ENCODE measurements at regions not wholly inside any gene's neighbourhood (a gene's known extent, or its start where the extent isn't known, plus 50 kb on each side); places are given as distances from the start of the nearest gene placed in this dataset.

- no peak for DNase-seq (ENCODE audit: low spot score)
Observed at GRCh38 chr4:27846951-27847350, 986.3 kb downstream of the STIM2 start.

GRCh38 chr4:27861381-27861787 lies 1000.7 kb downstream of the STIM2 start:
- DNase-seq (ENCODE audit: low spot score), result no peak

GRCh38 chr4:27861802-27862201 lies 1001.2 kb downstream of the STIM2 start:
- no peak for DNase-seq (ENCODE audit: low spot score)

- no peak for DNase-seq (ENCODE audit: low spot score)
Observed at GRCh38 chr4:27873596-27873995, 1013.0 kb downstream of the STIM2 start.

GRCh38 chr4:27881705-27882104 lies 1021.1 kb downstream of the STIM2 start:
- DNase-seq (ENCODE audit: low spot score), result no peak

GRCh38 chr4:27886120-27886519 lies 1025.5 kb downstream of the STIM2 start:
- no peak for DNase-seq (ENCODE audit: low spot score)

- DNase-seq (ENCODE audit: low spot score), result no peak
Observed at GRCh38 chr4:27887646-27888045, 1027.0 kb downstream of the STIM2 start.

GRCh38 chr4:27888505-27888904 lies 1027.9 kb downstream of the STIM2 start:
- no peak for DNase-seq (ENCODE audit: low spot score)

GRCh38 chr4:27894951-27895350 lies 1034.3 kb downstream of the STIM2 start:
- DNase-seq (ENCODE audit: low spot score), result no peak

- no peak for DNase-seq (ENCODE audit: low spot score)
Observed at GRCh38 chr4:27908356-27908755, 1047.7 kb downstream of the STIM2 start.

- DNase-seq (ENCODE audit: low spot score), result no peak
Observed at GRCh38 chr4:27910227-27910626, 1049.6 kb downstream of the STIM2 start.

- no peak for DNase-seq (ENCODE audit: low spot score)
Observed at GRCh38 chr4:27911047-27911446, 1050.4 kb downstream of the STIM2 start.

- DNase-seq (ENCODE audit: low spot score), result no peak
Observed at GRCh38 chr4:27913738-27914137, 1053.1 kb downstream of the STIM2 start.

GRCh38 chr4:27915822-27916221 lies 1055.2 kb downstream of the STIM2 start:
- no peak for DNase-seq (ENCODE audit: low spot score)

- DNase-seq (ENCODE audit: low spot score), result no peak
Observed at GRCh38 chr4:27916452-27917184, 1056.0 kb downstream of the STIM2 start.

- DNase-seq (ENCODE audit: low spot score), result no peak
Observed at GRCh38 chr4:27917381-27917780, 1056.7 kb downstream of the STIM2 start.

- DNase-seq (ENCODE audit: low spot score), result no peak
Observed at GRCh38 chr4:27921231-27921630, 1060.6 kb downstream of the STIM2 start.

GRCh38 chr4:27928761-27929540 lies 1068.3 kb downstream of the STIM2 start:
- DNase-seq (ENCODE audit: low spot score), result no peak

GRCh38 chr4:27930291-27930690 lies 1069.7 kb downstream of the STIM2 start:
- no peak for DNase-seq (ENCODE audit: low spot score)

- DNase-seq (ENCODE audit: low spot score), result no peak
Observed at GRCh38 chr4:27930976-27931375, 1070.3 kb downstream of the STIM2 start.

- DNase-seq (ENCODE audit: low spot score), result no peak
Observed at GRCh38 chr4:27931584-27931983, 1070.9 kb downstream of the STIM2 start.

GRCh38 chr4:27934871-27935270 lies 1074.2 kb downstream of the STIM2 start:
- DNase-seq (ENCODE audit: low spot score), result no peak

- DNase-seq (ENCODE audit: low spot score), result no peak
Observed at GRCh38 chr4:27946799-27947198, 1086.2 kb downstream of the STIM2 start.

GRCh38 chr4:27947302-27947701 lies 1086.7 kb downstream of the STIM2 start:
- DNase-seq (ENCODE audit: low spot score), result no peak

Measured in kidney capillary endothelial cell (primary cell).